ENCODE measurements at regions not wholly inside any gene's neighbourhood (a gene's known extent, or its start where the extent isn't known, plus 50 kb on each side); places are given as distances from the start of the nearest gene placed in this dataset.
"Not testable (repeated sequence)": the region's sequence is repeated elsewhere in the genome, so short reads cannot be mapped to it uniquely, and the experiment has no call there.

DNA sequence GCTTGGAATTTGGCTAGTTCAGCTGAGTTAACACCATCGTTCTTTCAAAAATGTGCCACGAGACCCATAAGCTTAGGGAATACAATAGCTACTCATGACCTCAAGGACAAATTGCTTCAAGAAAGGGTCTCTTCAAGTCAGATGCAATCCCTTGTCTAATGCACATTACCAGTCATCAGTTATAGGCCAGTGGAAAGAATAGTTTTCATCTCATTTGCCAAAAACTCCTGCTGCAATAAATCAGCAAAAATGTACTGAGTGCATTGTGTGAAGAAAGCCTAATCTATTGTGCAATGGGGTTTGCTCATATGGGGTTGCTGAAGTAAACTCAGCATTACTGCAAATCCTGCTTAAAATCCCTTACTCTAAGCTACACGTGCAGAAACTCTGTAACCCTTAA, 208.3 kb upstream of the NBEA start:
- H3K4me3 Mint-ChIP-seq = no peak overlapping the region
- H3K4me1 Mint-ChIP-seq = no peaks in the 10 kb centered on the region
- no peaks in the 10 kb centered on the region for H3K36me3 Mint-ChIP-seq
- peaks cover 11% of the 10 kb centered on the region for H3K9me3 Mint-ChIP-seq
- no peak overlapping the region for H3K27ac Mint-ChIP-seq
- H3K27me3 Mint-ChIP-seq = no peaks in the 10 kb centered on the region

DNA sequence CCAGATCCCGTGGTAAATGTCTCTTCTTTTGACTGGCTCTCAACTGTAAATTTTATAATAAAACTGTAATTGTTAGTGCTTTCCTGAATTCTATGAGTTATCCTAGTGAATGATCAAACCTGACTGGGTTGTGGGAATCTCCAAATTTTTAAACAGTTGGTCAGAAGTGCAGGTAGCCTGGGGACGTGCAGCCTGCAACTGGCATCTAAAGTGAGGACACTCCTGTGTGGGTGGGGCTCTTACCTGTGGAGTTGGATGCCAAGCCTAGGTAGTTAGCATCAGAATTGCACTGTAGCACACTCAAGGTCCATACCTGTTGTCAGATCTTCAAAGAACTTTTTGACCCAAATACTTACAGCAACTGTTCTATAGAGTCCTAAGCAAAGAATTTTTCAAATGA, 207.1 kb upstream of the NBEA start:
- H3K27ac Mint-ChIP-seq = no peak overlapping the region
- H3K36me3 Mint-ChIP-seq = no peaks in the 10 kb centered on the region
- no peaks in the 10 kb centered on the region for H3K4me1 Mint-ChIP-seq
- H3K9me3 Mint-ChIP-seq = peaks cover 11% of the 10 kb centered on the region
- no peak overlapping the region for H3K4me3 Mint-ChIP-seq
- no peaks in the 10 kb centered on the region for H3K27me3 Mint-ChIP-seq

DNA sequence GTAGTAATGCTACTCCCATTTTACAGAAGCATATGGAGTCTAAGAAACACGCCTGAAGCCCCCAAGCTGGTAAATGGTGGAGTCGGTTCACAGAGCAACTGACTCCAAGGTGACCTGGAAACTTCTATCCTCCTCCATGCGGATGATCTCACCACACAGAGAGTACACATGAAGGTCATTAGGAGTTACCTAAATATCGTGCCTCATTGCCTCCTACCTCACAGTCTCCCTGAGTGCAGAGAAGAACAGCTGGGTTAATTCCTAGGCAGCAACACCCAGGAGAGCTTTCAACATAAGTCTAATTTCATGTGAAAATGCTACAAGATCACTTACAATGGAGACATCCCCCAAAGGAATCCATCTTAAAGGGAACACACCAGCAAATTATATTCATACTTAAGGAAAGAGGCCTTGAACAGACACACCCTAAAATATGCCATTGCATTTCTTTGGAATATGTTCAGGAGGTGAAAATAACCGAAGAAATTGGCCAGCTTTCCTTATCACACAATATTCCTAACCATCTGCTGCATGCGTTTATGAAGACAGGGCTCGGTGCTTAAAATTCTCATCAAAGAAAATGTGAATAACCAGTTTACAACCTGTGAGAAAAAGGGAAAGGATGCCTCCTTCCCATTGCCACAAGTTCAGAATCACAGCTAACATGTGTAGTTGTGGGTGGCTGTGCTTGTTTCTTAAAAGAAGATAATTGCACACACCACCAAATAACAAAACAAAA, 203.6 kb upstream of the NBEA start:
- H3K4me1 Mint-ChIP-seq = no peaks in the 10 kb centered on the region
- peaks cover 14% of the 10 kb centered on the region for H3K9me3 Mint-ChIP-seq
- no peaks in the 10 kb centered on the region for H3K36me3 Mint-ChIP-seq

DNA sequence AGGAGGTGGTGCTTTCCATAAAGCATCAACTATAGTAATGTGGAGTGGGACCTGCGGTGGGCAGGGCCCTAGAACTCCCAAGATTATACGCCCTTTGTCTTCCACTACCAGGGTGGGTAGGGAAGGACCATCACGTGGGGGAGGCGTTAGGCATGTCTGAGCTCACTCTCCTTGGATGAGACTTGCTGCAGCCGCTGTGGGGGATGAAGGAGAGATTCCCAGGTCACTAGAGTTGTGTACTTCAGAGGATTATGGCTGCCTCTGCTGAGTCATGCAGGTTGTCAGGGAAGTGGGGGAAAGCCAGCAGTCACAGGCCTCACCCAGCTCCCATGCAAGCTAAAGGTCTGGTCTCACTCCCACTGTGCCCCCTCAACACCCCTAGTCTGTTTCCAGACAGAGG, 195.0 kb upstream of the NBEA start:
- Mint-ChIP-seq H3K27me3 (peaks cover 12% of the 10 kb centered on the region), H3K9me3 (peaks cover 16% of the 10 kb centered on the region)
- not testable (repeated sequence) for H3K4me1 Mint-ChIP-seq, H3K36me3 Mint-ChIP-seq, H3K4me3 Mint-ChIP-seq, H3K27ac Mint-ChIP-seq

More for the DNA sequence above, 203.6 kb upstream of the NBEA start:
- Mint-ChIP-seq H3K27me3 (no peaks in the 10 kb centered on the region), H3K27ac (no peak overlapping the region), H3K4me3 (no peak overlapping the region)

DNA sequence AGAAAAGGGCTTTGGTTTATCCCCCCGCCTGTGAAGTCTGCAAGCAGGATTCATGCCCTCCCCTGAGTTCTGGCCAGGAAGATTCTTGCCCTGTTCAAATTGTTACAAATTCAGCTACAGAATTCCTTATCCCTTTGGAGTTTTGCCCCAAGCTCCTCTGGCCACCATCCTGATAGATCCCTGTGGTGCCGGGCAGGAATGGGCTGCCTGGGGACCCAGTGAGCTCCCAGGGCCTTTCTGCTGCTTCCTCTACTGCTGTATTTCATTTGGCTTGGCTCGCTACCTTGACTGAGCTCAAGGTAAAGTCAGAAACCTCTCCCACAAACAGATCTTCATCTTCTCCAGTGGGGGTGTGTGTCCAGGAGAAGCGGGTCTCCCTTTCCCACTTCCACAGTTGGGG, 194.6 kb upstream of the NBEA start:
- Mint-ChIP-seq H3K4me1 (no peaks in the 10 kb centered on the region), H3K9me3 (peaks cover 15% of the 10 kb centered on the region), H3K27ac (no peak overlapping the region), H3K36me3 (no peaks in the 10 kb centered on the region), H3K4me3 (no peak overlapping the region), H3K27me3 (peaks cover 12% of the 10 kb centered on the region)

DNA sequence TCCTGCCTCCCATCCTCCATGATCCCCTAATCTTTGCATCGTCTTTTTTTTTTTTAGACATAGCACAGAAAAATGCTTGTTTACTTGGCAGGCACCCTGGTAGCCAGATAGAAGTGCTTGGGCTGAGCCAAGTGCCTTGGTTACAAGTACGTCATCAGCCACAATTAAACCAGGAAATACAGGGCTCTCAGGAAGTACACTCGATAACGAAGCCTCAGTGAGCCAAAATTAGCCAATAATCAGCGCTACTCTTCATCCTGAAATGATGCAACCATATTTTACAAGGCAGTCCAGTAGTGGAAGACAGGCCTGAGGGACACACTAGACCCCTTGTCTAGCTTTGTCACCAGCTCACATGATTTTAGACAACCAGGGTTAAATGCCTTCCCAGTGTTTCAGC, 194.0 kb upstream of the NBEA start:
- Mint-ChIP-seq H3K36me3 (no peaks in the 10 kb centered on the region), H3K27ac (no peak overlapping the region), H3K4me1 (no peaks in the 10 kb centered on the region), H3K4me3 (no peak overlapping the region), H3K27me3 (peaks cover 12% of the 10 kb centered on the region), H3K9me3 (peaks cover 9% of the 10 kb centered on the region)

DNA sequence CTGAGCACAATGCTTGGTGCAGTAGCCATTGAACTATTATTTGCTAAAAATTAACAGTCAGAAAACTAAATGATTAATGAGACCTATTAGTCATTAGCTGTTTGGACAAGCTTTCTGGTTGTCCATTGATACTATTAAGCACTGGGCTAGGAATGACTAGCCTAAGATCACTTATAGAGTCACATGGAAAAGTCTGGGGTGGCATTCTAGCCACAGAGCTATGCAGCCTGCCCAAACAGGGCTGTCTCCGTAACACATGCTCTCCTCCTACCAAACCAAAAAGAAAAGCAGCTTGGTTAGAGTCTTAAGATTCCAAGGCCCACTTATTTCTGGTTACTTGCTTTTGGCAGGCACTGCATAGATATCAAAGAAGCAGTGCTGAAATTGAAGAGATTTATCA, 193.5 kb upstream of the NBEA start:
- Mint-ChIP-seq H3K27me3 (peaks cover 12% of the 10 kb centered on the region), H3K4me3 (no peak overlapping the region), H3K27ac (no peak overlapping the region), H3K9me3 (peaks cover 8% of the 10 kb centered on the region), H3K36me3 (no peaks in the 10 kb centered on the region), H3K4me1 (no peaks in the 10 kb centered on the region)

DNA sequence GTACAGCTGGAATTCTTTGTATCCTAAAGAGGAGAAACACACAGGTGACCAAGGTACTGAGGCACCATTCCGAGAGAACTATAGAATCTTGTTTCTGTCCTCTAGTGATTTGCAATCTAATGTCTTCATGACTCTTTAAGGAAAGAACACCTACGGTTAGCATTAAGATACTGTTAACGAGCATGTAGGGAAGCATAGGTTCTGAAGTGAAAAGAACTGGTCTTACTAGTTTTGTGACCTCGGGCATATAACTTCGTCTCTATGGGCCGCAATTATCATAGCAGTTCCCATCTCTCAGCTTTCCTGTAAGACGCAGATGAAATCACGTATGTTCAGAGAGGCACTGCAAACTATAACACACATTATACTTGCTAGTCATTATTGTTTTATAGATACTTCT, 193.0 kb upstream of the NBEA start:
- Mint-ChIP-seq H3K4me1 (no peaks in the 10 kb centered on the region), H3K36me3 (no peaks in the 10 kb centered on the region), H3K27me3 (peaks cover 12% of the 10 kb centered on the region), H3K4me3 (no peak overlapping the region), H3K27ac (no peak overlapping the region), H3K9me3 (peaks cover 6% of the 10 kb centered on the region)

DNA sequence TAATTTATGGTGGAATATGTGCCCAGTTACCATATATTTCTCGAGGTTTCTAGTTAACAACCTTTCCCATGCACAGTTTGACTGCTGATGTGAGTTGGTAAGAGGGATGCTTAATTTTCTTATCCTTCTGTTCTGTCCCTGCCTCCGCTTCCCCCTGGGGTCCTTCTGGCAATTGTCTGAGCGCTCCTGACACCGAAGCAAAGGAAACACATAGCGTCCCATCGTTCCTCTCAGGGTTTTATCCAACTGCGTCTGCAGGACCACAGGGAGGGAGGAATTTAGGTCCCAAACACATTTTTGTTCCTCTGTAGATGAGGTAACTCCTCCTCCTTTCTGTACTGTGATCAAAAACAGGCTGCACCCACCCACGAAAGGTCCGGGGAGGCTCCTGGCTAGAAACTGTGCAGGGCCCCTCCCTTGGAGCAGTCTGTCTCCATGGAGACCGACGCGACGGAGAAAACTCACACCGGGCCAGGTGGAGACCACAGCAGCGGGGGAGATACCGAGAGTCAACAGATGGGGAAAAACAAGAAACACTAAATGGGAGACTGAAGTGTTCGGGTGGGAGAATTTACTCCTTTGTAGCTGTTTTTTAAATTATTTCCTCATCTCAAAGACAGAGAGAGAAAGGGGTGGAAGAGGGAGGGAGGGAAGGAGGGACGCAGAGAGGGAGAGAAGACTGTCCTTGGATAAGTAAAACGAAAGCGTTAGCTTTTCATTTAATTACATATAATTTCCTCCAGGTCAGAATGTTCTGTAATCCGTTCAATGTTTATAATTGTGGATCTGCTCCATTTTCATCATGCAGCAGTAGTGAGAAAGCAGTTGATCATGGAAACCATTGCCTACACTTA, 191.8 kb upstream of the NBEA start:
- H3K27ac Mint-ChIP-seq = no peak overlapping the region
- H3K27me3 Mint-ChIP-seq = peaks cover 12% of the 10 kb centered on the region
- H3K4me1 Mint-ChIP-seq = no peaks in the 10 kb centered on the region
- no peaks in the 10 kb centered on the region for H3K9me3 Mint-ChIP-seq
- H3K4me3 Mint-ChIP-seq = no peak overlapping the region
- H3K36me3 Mint-ChIP-seq = no peaks in the 10 kb centered on the region

DNA sequence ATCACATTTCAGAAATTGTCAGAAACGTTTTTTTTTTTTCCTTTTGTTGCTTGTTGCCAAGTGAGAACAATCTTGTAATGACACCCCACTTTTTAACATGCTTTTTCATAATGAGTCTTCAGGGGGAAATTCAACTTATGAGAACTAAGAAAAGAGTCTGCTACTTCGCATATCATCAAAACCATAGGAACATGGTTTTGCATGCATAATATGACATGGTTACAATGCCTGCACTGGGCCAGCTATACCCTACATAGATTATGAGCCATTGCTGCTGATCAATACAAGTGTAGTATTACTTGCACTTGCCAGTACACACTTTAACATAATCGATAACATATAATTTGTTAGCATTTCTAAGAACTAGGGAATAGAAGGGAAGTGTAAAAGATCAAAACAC, 191.0 kb upstream of the NBEA start:
- Mint-ChIP-seq H3K9me3 (no peaks in the 10 kb centered on the region), H3K27ac (no peak overlapping the region), H3K36me3 (no peaks in the 10 kb centered on the region), H3K27me3 (peaks cover 12% of the 10 kb centered on the region), H3K4me3 (no peak overlapping the region), H3K4me1 (no peaks in the 10 kb centered on the region)

DNA sequence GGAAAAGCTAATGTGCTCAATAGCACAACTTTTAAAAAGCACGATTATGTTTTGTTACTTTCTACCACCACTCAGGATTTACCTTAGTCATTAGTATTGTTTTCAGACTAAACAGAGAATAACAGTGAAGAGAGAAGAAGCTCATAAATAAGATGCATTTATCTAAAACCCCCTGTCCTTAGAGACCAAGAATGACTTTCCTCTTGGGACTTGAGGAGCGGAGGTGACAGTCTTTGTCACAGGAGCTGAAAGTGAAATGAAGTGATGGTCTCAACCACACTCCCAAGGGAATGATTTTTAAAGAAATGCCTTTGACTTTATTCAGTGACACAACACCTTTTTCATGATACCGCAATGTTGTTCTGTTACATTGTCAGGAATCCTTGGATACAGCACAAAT, 190.6 kb upstream of the NBEA start:
- no peak overlapping the region for H3K4me3 Mint-ChIP-seq
- H3K4me1 Mint-ChIP-seq = no peaks in the 10 kb centered on the region
- peaks cover 12% of the 10 kb centered on the region for H3K27me3 Mint-ChIP-seq
- no peaks in the 10 kb centered on the region for H3K36me3 Mint-ChIP-seq
- no peak overlapping the region for H3K27ac Mint-ChIP-seq
- no peaks in the 10 kb centered on the region for H3K9me3 Mint-ChIP-seq

DNA sequence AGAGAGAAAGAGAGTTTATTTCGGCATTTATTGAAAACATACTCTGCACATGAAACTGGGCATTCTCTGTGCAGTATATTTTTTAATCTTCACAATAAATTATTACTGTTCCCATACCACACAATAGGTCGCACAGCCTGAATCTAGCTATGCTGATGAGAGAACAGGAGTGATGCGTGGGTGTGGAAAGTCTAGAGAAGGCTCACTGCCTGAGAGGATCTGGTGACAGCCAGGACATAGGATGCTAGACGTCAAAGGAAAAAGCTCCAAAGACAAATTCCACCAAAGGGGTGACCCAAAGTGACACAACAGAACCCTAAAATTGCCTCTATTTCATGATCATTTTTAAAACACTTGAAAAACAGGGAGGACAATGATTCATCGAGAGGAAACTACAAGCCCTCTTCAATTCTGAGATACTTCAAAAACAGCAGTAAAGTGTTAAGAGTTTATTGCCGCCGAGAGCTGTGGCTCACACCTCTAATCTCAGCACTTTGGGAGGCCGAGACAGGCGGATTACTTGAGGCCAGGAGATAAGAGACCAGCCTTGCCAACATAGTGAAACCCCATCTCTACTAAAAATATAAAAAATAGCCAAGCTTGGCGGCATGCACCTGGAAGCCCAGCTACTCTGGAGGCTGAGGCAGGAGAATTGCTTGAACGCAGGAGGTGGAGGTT, 189.6 kb upstream of the NBEA start:
- Mint-ChIP-seq H3K9me3 (no peaks in the 10 kb centered on the region), H3K27ac (no peak overlapping the region), H3K27me3 (peaks cover 12% of the 10 kb centered on the region), H3K4me3 (no peak overlapping the region), H3K4me1 (no peaks in the 10 kb centered on the region), H3K36me3 (no peaks in the 10 kb centered on the region)

DNA sequence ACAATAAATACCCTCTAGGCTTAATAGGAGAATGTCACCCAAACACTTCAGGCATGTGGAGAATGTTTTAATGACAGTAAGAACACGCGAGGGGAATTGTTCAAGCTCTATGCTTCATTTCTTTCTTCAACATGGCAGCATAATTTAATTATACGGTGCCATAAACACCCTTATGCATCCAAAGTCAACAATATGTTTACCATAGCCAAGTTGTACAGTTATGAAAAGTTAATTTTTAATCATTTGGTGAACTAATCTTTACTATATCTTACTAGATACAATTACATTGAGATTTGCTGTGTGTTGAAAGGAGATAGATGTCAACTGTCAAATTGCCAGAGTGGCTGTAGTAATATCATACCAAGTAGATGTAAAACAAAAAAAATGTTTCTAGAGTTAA, 185.9 kb upstream of the NBEA start:
- Mint-ChIP-seq H3K9me3 (no peaks in the 10 kb centered on the region), H3K27me3 (peaks cover 5% of the 10 kb centered on the region), H3K4me1 (no peaks in the 10 kb centered on the region), H3K36me3 (no peaks in the 10 kb centered on the region), H3K27ac (no peak overlapping the region), H3K4me3 (no peak overlapping the region)

DNA sequence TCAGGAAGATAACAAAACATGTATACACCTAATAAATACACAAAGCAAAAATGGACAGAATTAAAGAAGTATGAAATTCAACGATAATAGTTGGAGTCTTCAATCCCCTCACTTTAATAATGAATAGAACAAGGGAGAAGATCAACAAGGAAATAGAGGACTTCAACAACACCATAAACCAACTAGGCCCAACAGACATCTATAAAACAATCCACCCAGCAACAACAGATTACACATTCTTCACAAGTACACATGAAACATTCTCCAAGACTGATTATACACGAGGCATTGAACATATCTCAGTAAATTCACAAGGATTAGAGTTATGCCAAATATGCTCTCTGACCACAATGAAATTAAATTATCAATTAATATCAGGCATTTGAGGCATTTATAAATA, 185.5 kb upstream of the NBEA start:
- Mint-ChIP-seq H3K4me3 (no peak overlapping the region), H3K36me3 (no peaks in the 10 kb centered on the region), H3K9me3 (no peaks in the 10 kb centered on the region)

DNA sequence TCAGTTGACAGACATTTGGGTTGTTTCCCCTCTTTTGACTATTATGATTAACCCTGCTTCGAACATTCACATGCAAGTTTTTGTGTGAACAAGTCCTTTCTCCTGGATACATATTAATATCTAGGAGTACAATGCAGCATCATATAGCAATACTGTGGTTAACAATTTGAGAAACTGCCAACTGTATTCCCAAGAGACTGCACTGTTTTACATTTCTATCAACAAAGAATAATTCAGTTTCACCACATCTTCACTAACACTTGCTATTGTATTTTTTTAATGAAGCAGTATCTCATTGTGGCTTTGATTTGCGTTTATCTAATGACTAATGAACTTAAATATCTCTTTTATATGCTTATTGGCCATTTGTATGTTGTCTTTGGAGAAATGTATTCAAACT, 184.6 kb upstream of the NBEA start:
- no peak overlapping the region for H3K4me3 Mint-ChIP-seq
- peaks cover 2% of the 10 kb centered on the region for H3K27me3 Mint-ChIP-seq

More for the DNA sequence above, 185.5 kb upstream of the NBEA start:
- H3K27ac Mint-ChIP-seq = no peak overlapping the region
- H3K27me3 Mint-ChIP-seq = peaks cover 2% of the 10 kb centered on the region
- H3K4me1 Mint-ChIP-seq = no peaks in the 10 kb centered on the region

DNA sequence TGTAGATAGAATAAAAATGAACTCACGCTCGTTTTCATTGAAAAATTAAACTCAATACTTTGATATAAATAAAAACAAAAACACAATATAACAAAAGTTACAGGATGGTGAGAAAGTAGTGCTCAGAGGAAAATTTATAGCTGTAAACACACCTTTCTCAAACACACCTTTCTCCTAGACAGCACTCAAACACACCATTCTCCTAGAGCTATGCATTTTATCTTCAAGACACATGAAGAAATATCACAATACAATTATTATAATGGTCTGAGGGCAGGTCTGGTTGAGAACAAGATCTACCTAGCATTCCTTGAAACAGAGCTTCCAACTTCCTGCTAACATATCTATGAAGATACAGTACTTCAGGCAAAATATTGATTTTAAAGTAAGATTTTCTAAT, 183.4 kb upstream of the NBEA start:
- no peak overlapping the region for H3K27ac Mint-ChIP-seq
- H3K4me1 Mint-ChIP-seq = no peaks in the 10 kb centered on the region
- H3K9me3 Mint-ChIP-seq = no peaks in the 10 kb centered on the region
- H3K27me3 Mint-ChIP-seq = peaks cover 2% of the 10 kb centered on the region
- no peaks in the 10 kb centered on the region for H3K36me3 Mint-ChIP-seq
- H3K4me3 Mint-ChIP-seq = no peak overlapping the region

More for the DNA sequence above, 184.6 kb upstream of the NBEA start:
- Mint-ChIP-seq H3K36me3 (no peaks in the 10 kb centered on the region), H3K9me3 (no peaks in the 10 kb centered on the region), H3K4me1 (no peaks in the 10 kb centered on the region), H3K27ac (no peak overlapping the region)
